Umbilical cord (tissue), 1 donor: ENCODE measurements at regions not wholly inside any gene's neighbourhood (a gene's known extent, or its start where the extent isn't known, plus 50 kb on each side); places are given as distances from the start of the nearest gene placed in this dataset.

ENCODE experiments used
- DNase-seq: peaks from one replicate; pipeline ENCODE4 v3.0.0-alpha.2; 2015; ENCODE audit warnings: low spot score

- peak; percentile 74 for DNase-seq
These were observed 76.9 kb upstream of the RIPOR2 start for GRCh38 chr6:25012657-25013056.

- no peak for DNase-seq
These were observed 77.5 kb upstream of the RIPOR2 start for GRCh38 chr6:25013246-25013645.

GRCh38 chr6:25014369-25014768 is 78.6 kb upstream of the RIPOR2 start:
- no peak for DNase-seq

GRCh38 chr6:25014791-25015560 is 79.2 kb upstream of the RIPOR2 start:
- peak; percentile 64 for DNase-seq

- no peak for DNase-seq
These were observed 80.4 kb upstream of the RIPOR2 start for GRCh38 chr6:25016014-25016720.

- DNase-seq, result no peak
These were observed 81.7 kb upstream of the RIPOR2 start for GRCh38 chr6:25017486-25017885.

GRCh38 chr6:25017932-25018567 is 82.3 kb upstream of the RIPOR2 start:
- DNase-seq, result no peak

GRCh38 chr6:25018568-25018954 is 82.8 kb upstream of the RIPOR2 start:
- no peak for DNase-seq

GRCh38 chr6:25022140-25022553 is 86.4 kb upstream of the RIPOR2 start:
- DNase-seq, result no peak

GRCh38 chr6:25023781-25024180 is 88.0 kb upstream of the RIPOR2 start:
- DNase-seq, result no peak

GRCh38 chr6:25024821-25025220 is 89.1 kb upstream of the RIPOR2 start:
- no peak for DNase-seq

- DNase-seq, result no peak
These were observed 89.6 kb upstream of the RIPOR2 start for GRCh38 chr6:25025248-25025918.

- no peak for DNase-seq
These were observed 90.2 kb upstream of the RIPOR2 start for GRCh38 chr6:25025919-25026301.

GRCh38 chr6:25026723-25027122 is 91.0 kb upstream of the RIPOR2 start:
- DNase-seq, result no peak

- no peak for DNase-seq
These were observed 91.6 kb upstream of the RIPOR2 start for GRCh38 chr6:25027221-25027916.

GRCh38 chr6:25028328-25028727 is 92.6 kb upstream of the RIPOR2 start:
- DNase-seq, result no peak

GRCh38 chr6:25032934-25033333 is 97.2 kb upstream of the RIPOR2 start:
- DNase-seq, result no peak

- peak; percentile 70 for DNase-seq
These were observed 98.7 kb upstream of the RIPOR2 start for GRCh38 chr6:25034431-25034921.

- DNase-seq, result peak; percentile 59
These were observed 99.4 kb upstream of the RIPOR2 start for GRCh38 chr6:25035174-25035511.

- no peak for DNase-seq
These were observed 100.0 kb upstream of the RIPOR2 start for GRCh38 chr6:25035512-25036435.
